ENCODE measurements at regions not wholly inside any gene's neighbourhood (a gene's known extent, or its start where the extent isn't known, plus 50 kb on each side); places are given as distances from the start of the nearest gene placed in this dataset.

- TF ChIP-seq BHLHE40 (IDR thresholded peaks at IDR 0.05; ENCODE audit: borderline replicate concordance) (no peak), ARNT (IDR thresholded peaks at IDR 0.05) (no peak), SUZ12 (IDR thresholded peaks at IDR 0.05) (no peak), NFRKB (IDR thresholded peaks at IDR 0.05) (no peak), FOXM1 (IDR thresholded peaks at IDR 0.05; ENCODE audit: borderline replicate concordance) (no peak), ELF4 (IDR thresholded peaks at IDR 0.05) (no peak), CTBP1 (IDR thresholded peaks at IDR 0.05; ENCODE audit: borderline replicate concordance) (no peak)
Measured at GRCh38 chr14:31942166-31942841, 134.8 kb upstream of the ARHGAP5 start.

All from HEK293T (cell line).